ENCODE measurements at regions not wholly inside any gene's neighbourhood (a gene's known extent, or its start where the extent isn't known, plus 50 kb on each side); places are given as distances from the start of the nearest gene placed in this dataset.

GRCh38 chr16:86088816-86089215 lies 189.9 kb downstream of the IRF8 start:
- Histone ChIP-seq H3K79me2 (ENCODE audit: low read length) (no peaks in the 10 kb centered on the region), H3K4me3 (ENCODE audit: low read length) (no peak overlapping the region), H3K36me3 (replicated peaks; ENCODE audit: insufficient read depth, low read length) (no peaks in the 10 kb centered on the region), H3F3A (ENCODE audit: insufficient read depth, low read length) (no peaks in the 10 kb centered on the region), H4K20me1 (ENCODE audit: insufficient read depth, low read length) (no peaks in the 10 kb centered on the region), H2AFZ (ENCODE audit: low read length) (no peak overlapping the region), H3K27ac (ENCODE audit: low read length) (no peak overlapping the region), H3K9me3 (replicated peaks; ENCODE audit: insufficient read depth, low read length) (no peaks in the 10 kb centered on the region), H3K9ac (ENCODE audit: low read length) (no peak overlapping the region), H3K27me3 (replicated peaks; ENCODE audit: insufficient read depth, low read length) (peaks cover 40% of the 10 kb centered on the region), H3K9me2 (replicated peaks; ENCODE audit: insufficient read depth, low read length) (no peaks in the 10 kb centered on the region), H3K4me1 (ENCODE audit: low read length) (no peaks in the 10 kb centered on the region), H3K4me2 (ENCODE audit: low read depth, low read length) (no peak overlapping the region)
- no peak for DNase-seq
- TF ChIP-seq CTCF (IDR thresholded peaks at IDR 0.05; ENCODE audit: low read length) (no peak), EZH2 (optimal IDR thresholded peaks at IDR 0.05; ENCODE audit: low read depth, low read length) (no peak), EZH2phosphoT487 (IDR thresholded peaks at IDR 0.05; ENCODE audit: low read length) (no peak)

- H3K4me3 ChIP-seq (ENCODE audit: low read length) = no peak overlapping the region
- no peaks in the 10 kb centered on the region for H3F3A ChIP-seq (ENCODE audit: insufficient read depth, low read length)
- H3K9me2 ChIP-seq (replicated peaks; ENCODE audit: insufficient read depth, low read length) = no peaks in the 10 kb centered on the region
- no peak for DNase-seq
- no peak for TF ChIP-seq CTCF (IDR thresholded peaks at IDR 0.05; ENCODE audit: low read length)
- no peak for TF ChIP-seq EZH2phosphoT487 (IDR thresholded peaks at IDR 0.05; ENCODE audit: low read length)
- no peak for TF ChIP-seq EZH2 (optimal IDR thresholded peaks at IDR 0.05; ENCODE audit: low read depth, low read length)
- no peak overlapping the region for H2AFZ ChIP-seq (ENCODE audit: low read length)
- H3K36me3 ChIP-seq (replicated peaks; ENCODE audit: insufficient read depth, low read length) = no peaks in the 10 kb centered on the region
- no peaks in the 10 kb centered on the region for H4K20me1 ChIP-seq (ENCODE audit: insufficient read depth, low read length)
- H3K27me3 ChIP-seq (replicated peaks; ENCODE audit: insufficient read depth, low read length) = peaks cover 39% of the 10 kb centered on the region
- H3K9ac ChIP-seq (ENCODE audit: low read length) = no peak overlapping the region
- H3K4me1 ChIP-seq (ENCODE audit: low read length) = no peaks in the 10 kb centered on the region
- no peak overlapping the region for H3K27ac ChIP-seq (ENCODE audit: low read length)
- H3K79me2 ChIP-seq (ENCODE audit: low read length) = no peaks in the 10 kb centered on the region
- H3K4me2 ChIP-seq (ENCODE audit: low read depth, low read length) = no peak overlapping the region
- no peaks in the 10 kb centered on the region for H3K9me3 ChIP-seq (replicated peaks; ENCODE audit: insufficient read depth, low read length)
Measured at GRCh38 chr16:86089334-86089900, 190.5 kb downstream of the IRF8 start.

GRCh38 chr16:86089991-86090390 lies 191.0 kb downstream of the IRF8 start:
- TF ChIP-seq CTCF (IDR thresholded peaks at IDR 0.05; ENCODE audit: low read length) (no peak), EZH2 (optimal IDR thresholded peaks at IDR 0.05; ENCODE audit: low read depth, low read length) (no peak), EZH2phosphoT487 (IDR thresholded peaks at IDR 0.05; ENCODE audit: low read length) (no peak)
- H3K27ac ChIP-seq (ENCODE audit: low read length) = no peak overlapping the region
- no peak overlapping the region for H3K9ac ChIP-seq (ENCODE audit: low read length)
- no peaks in the 10 kb centered on the region for H3K9me2 ChIP-seq (replicated peaks; ENCODE audit: insufficient read depth, low read length)
- no peaks in the 10 kb centered on the region for H3K4me1 ChIP-seq (ENCODE audit: low read length)
- H3K9me3 ChIP-seq (replicated peaks; ENCODE audit: insufficient read depth, low read length) = no peaks in the 10 kb centered on the region
- no peak overlapping the region for H3K4me3 ChIP-seq (ENCODE audit: low read length)
- DNase-seq = no peak
- no peaks in the 10 kb centered on the region for H3K36me3 ChIP-seq (replicated peaks; ENCODE audit: insufficient read depth, low read length)
- H2AFZ ChIP-seq (ENCODE audit: low read length) = no peak overlapping the region
- H3K4me2 ChIP-seq (ENCODE audit: low read depth, low read length) = no peak overlapping the region
- H3K79me2 ChIP-seq (ENCODE audit: low read length) = no peaks in the 10 kb centered on the region
- no peaks in the 10 kb centered on the region for H4K20me1 ChIP-seq (ENCODE audit: insufficient read depth, low read length)
- H3F3A ChIP-seq (ENCODE audit: insufficient read depth, low read length) = no peaks in the 10 kb centered on the region
- peaks cover 39% of the 10 kb centered on the region for H3K27me3 ChIP-seq (replicated peaks; ENCODE audit: insufficient read depth, low read length)
